ENCODE measurements at regions not wholly inside any gene's neighbourhood (a gene's known extent, or its start where the extent isn't known, plus 50 kb on each side); places are given as distances from the start of the nearest gene placed in this dataset.

GRCh38 chr4:81352446-81352835 is 119.3 kb downstream of the RASGEF1B start:
- TF ChIP-seq EP300 (conservative IDR thresholded peaks at IDR 0.05; ENCODE audit: poor library complexity, severe bottlenecking) (no peak), MXI1 (conservative IDR thresholded peaks at IDR 0.05; ENCODE audit: poor library complexity, severe bottlenecking) (no peak)
- TF ChIP-seq, protein P1, sequence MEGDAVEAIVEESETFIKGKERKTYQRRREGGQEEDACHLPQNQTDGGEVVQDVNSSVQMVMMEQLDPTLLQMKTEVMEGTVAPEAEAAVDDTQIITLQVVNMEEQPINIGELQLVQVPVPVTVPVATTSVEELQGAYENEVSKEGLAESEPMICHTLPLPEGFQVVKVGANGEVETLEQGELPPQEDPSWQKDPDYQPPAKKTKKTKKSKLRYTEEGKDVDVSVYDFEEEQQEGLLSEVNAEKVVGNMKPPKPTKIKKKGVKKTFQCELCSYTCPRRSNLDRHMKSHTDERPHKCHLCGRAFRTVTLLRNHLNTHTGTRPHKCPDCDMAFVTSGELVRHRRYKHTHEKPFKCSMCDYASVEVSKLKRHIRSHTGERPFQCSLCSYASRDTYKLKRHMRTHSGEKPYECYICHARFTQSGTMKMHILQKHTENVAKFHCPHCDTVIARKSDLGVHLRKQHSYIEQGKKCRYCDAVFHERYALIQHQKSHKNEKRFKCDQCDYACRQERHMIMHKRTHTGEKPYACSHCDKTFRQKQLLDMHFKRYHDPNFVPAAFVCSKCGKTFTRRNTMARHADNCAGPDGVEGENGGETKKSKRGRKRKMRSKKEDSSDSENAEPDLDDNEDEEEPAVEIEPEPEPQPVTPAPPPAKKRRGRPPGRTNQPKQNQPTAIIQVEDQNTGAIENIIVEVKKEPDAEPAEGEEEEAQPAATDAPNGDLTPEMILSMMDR (IDR thresholded peaks at IDR 0.05; ENCODE audit: poor library complexity, severe bottlenecking): no peak

Data from neural cell (in vitro differentiated cells).